OCI-LY7 (cell line): ENCODE measurements at regions not wholly inside any gene's neighbourhood (a gene's known extent, or its start where the extent isn't known, plus 50 kb on each side); places are given as distances from the start of the nearest gene placed in this dataset.

Experiments
- BruUV-seq: library from RNA; stranded (reverse); fragments of 400-500 nt; replicated peaks from 2 replicates; lab custom pipeline; 2021; lab: Mats Ljungman, UMichigan
- CTCF ChIA-PET: fragments of 300-600 bp; sonication (Branson Sonifier 250); formaldehyde crosslinking; loops from one replicate; lab custom pipeline; 2022; ENCODE audit warnings: antibody characterized with exemption; ENCODE audit not compliant: unreplicated experiment; lab: Charles Lee
- POLR2A ChIA-PET: fragments of 300-600 bp; sonication (Branson Sonifier 250); formaldehyde crosslinking; loops from one replicate; lab custom pipeline; 2022; ENCODE audit warnings: antibody characterized with exemption; lab: Charles Lee
- DNase-seq: peaks from one replicate; pipeline ENCODE4 v3.0.0-alpha.2; 2015; ENCODE audit warnings: low spot score
- H2AFZ ChIP-seq: fragments of 200-600 bp; sonication (generic), shearing (Covaris generic); 2 replicates; pipeline ENCODE4 v1.6.1; 2014; ENCODE audit warnings: mild to moderate bottlenecking, antibody characterized with exemption, low read length, moderate library complexity
- H3K27ac ChIP-seq: fragments of 200-600 bp; sonication (generic); 2 replicates; pipeline ENCODE4 v1.5.1; 2014; ENCODE audit warnings: mixed run types, low read depth, mild to moderate bottlenecking, moderate library complexity, low read length, inconsistent platforms; ENCODE audit not compliant: poor library complexity, severe bottlenecking
- H3K36me3 ChIP-seq: fragments of 200-600 bp; sonication (generic); 2 replicates; pipeline ENCODE4 v1.6.1; 2014; ENCODE audit warnings: mild to moderate bottlenecking, antibody characterized with exemption, low read length, moderate library complexity, mixed read lengths; ENCODE audit not compliant: insufficient read depth
- H3K4me1 ChIP-seq: fragments of 200-600 bp; sonication (generic); 2 replicates; pipeline ENCODE4 v1.5.1; 2014; ENCODE audit warnings: mild to moderate bottlenecking, low read length; ENCODE audit not compliant: insufficient read depth, poor library complexity, severe bottlenecking
- H3K4me2 ChIP-seq: fragments of 200-600 bp; sonication (generic); 2 replicates; pipeline ENCODE4 v1.6.1; 2014; ENCODE audit warnings: mild to moderate bottlenecking, low read length
- H3K4me3 ChIP-seq: fragments of 200-600 bp; sonication (generic); 2 replicates; pipeline ENCODE4 v1.5.1; 2014; ENCODE audit warnings: mild to moderate bottlenecking, low read depth, low read length; ENCODE audit not compliant: poor library complexity, severe bottlenecking
- H3K79me2 ChIP-seq: fragments of 200-600 bp; sonication (generic); 2 replicates; pipeline ENCODE4 v1.6.1; 2016; ENCODE audit warnings: low read depth, mild to moderate bottlenecking, low read length, moderate library complexity, mixed read lengths; ENCODE audit not compliant: insufficient read depth
- H3K9me2 ChIP-seq: fragments of 200-600 bp; sonication (generic); 2 replicates; pipeline ENCODE4 v1.6.1; 2016; ENCODE audit warnings: mild to moderate bottlenecking, low read length, mixed read lengths; ENCODE audit not compliant: insufficient read depth
- H3K9me3 ChIP-seq: fragments of 200-600 bp; sonication (generic); 2 replicates; pipeline ENCODE4 v1.6.1; 2014; ENCODE audit warnings: mild to moderate bottlenecking, mixed run types, low read length, mixed read lengths
- H4K20me1 ChIP-seq: fragments of 200-600 bp; sonication (generic); 2 replicates; pipeline ENCODE4 v1.6.1; 2014; ENCODE audit warnings: mild to moderate bottlenecking, antibody characterized with exemption, low read length, moderate library complexity, mixed read lengths; ENCODE audit not compliant: insufficient read depth
- EZH2phosphoT487 ChIP-seq: fragments of 200-600 bp; sonication (generic); IDR thresholded peaks from 2 replicates; pipeline ENCODE4 v1.6.1; 2018; ENCODE audit warnings: low read depth, borderline replicate concordance, mild to moderate bottlenecking, mixed run types, antibody characterized with exemption, low read length, moderate library complexity, mixed read lengths
- intact Hi-C: fragments of 100-400 bp; cut with micrococcal nuclease; formaldehyde crosslinking; loops from one replicate; pipeline ENCODE4 v1.10.0; 2022; ENCODE audit not compliant: unreplicated experiment
- TF ChIP-seq, protein P1 (sequence below): fragments of 200-600 bp; sonication (generic); conservative IDR thresholded peaks from 2 replicates; pipeline ENCODE4 v1.5.1; 2014; ENCODE audit warnings: mild to moderate bottlenecking, antibody characterized with exemption, low read length, moderate library complexity, mixed read lengths

DNA sequence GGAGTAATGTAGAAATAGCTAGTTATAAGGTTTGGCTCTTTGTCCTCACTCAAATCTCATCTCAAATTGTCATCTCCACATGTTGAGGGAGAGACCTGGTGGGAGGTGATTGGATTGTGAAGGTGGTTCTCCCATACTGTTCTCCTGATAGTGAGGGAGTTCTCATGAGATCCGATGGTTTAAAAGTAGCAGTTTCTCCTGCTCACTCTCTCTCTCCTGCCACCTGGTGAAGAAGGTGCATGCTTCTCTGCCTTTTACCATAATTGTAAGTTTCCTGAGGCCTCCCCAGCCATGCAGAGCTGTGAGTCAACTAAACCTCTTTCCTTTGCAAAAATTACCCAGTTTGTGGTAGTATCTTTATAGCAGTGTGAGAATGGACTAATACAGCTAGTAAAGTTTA is 849.4 kb downstream of the DACH1 start:
- no TSS peak for BruUV-seq
- no peak for TF ChIP-seq EZH2phosphoT487
- TF ChIP-seq, protein P1, sequence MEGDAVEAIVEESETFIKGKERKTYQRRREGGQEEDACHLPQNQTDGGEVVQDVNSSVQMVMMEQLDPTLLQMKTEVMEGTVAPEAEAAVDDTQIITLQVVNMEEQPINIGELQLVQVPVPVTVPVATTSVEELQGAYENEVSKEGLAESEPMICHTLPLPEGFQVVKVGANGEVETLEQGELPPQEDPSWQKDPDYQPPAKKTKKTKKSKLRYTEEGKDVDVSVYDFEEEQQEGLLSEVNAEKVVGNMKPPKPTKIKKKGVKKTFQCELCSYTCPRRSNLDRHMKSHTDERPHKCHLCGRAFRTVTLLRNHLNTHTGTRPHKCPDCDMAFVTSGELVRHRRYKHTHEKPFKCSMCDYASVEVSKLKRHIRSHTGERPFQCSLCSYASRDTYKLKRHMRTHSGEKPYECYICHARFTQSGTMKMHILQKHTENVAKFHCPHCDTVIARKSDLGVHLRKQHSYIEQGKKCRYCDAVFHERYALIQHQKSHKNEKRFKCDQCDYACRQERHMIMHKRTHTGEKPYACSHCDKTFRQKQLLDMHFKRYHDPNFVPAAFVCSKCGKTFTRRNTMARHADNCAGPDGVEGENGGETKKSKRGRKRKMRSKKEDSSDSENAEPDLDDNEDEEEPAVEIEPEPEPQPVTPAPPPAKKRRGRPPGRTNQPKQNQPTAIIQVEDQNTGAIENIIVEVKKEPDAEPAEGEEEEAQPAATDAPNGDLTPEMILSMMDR, result no peak
- no peaks in the 10 kb centered on the region for H3K4me1 ChIP-seq
- POLR2A ChIA-PET, result no interaction called here
- no peak overlapping the region for H2AFZ ChIP-seq
- H3K79me2 ChIP-seq, result no peaks in the 10 kb centered on the region
- H3K4me3 ChIP-seq, result no peak overlapping the region
- H4K20me1 ChIP-seq, result no peaks in the 10 kb centered on the region
- CTCF ChIA-PET, result no interaction called here
- DNase-seq, result no peak
- no peaks in the 10 kb centered on the region for H3K9me2 ChIP-seq
- H3K36me3 ChIP-seq, result no peaks in the 10 kb centered on the region
- no peak overlapping the region for H3K4me2 ChIP-seq
- intact Hi-C loops, result no loop called here
- H3K27ac ChIP-seq, result no peak overlapping the region
- no peaks in the 10 kb centered on the region for H3K9me3 ChIP-seq

DNA sequence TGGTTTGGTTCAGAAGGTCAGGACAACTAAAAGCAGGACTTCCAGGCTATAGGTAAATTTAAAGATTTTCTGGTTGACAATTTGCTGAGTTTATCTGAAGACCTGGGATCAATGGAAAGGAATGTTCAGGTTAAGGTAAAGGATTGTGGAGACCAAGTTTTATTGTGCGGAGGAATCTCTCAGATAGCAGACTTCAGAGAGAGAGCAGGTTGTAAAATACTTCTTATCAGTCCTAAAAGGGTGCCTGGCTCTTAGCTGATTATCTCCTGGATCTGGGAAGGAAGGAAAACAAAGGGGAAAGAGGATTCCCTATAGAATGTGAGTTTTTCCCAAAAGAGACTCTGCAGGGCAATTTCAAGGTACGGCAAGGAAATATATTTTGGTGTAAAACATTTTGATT is 851.5 kb downstream of the DACH1 start:
- no TSS peak for BruUV-seq
- no peaks in the 10 kb centered on the region for H3K9me2 ChIP-seq
- H4K20me1 ChIP-seq, result no peaks in the 10 kb centered on the region
- no peaks in the 10 kb centered on the region for H3K36me3 ChIP-seq
- TF ChIP-seq, protein P1, result no peak
- TF ChIP-seq EZH2phosphoT487, result no peak
- no peak overlapping the region for H2AFZ ChIP-seq
- no peak overlapping the region for H3K4me3 ChIP-seq
- POLR2A ChIA-PET, result no interaction called here
- intact Hi-C loops, result no loop called here
- no peaks in the 10 kb centered on the region for H3K79me2 ChIP-seq
- no peaks in the 10 kb centered on the region for H3K9me3 ChIP-seq
- H3K27ac ChIP-seq, result no peak overlapping the region
- H3K4me2 ChIP-seq, result no peak overlapping the region
- DNase-seq, result no peak
- CTCF ChIA-PET, result no interaction called here
- no peaks in the 10 kb centered on the region for H3K4me1 ChIP-seq

DNA sequence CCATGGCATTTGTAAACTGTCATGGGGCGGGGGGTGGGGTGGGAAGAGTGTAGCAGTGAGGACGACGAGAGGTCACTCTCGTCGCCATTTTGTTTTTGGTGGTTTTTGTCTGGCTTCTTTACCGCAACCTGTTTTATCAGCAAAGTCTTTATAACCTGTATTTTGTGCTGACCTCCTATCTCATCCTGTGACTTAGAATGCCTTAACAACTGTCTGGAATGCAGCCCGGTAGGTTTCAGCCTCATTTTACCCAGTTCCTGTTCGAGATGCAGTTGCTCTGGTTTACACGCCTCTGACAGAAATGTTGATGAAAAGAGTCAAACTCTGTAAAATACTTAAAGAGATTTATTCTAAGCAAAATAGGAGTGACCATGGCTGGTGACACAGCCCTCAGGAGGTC is 852.0 kb downstream of the DACH1 start:
- Histone ChIP-seq H3K36me3 (no peaks in the 10 kb centered on the region), H3K4me1 (no peaks in the 10 kb centered on the region), H4K20me1 (no peaks in the 10 kb centered on the region), H3K79me2 (no peaks in the 10 kb centered on the region), H3K27ac (no peak overlapping the region), H2AFZ (no peak overlapping the region), H3K4me3 (no peak overlapping the region), H3K9me2 (no peaks in the 10 kb centered on the region), H3K4me2 (no peak overlapping the region), H3K9me3 (no peaks in the 10 kb centered on the region)
- POLR2A ChIA-PET, result no interaction called here
- TF ChIP-seq, protein P1, result no peak
- TF ChIP-seq EZH2phosphoT487, result no peak
- no peak for DNase-seq
- CTCF ChIA-PET, result no interaction called here
- intact Hi-C loops, result no loop called here
- no TSS peak for BruUV-seq
